ENCODE measurements at regions not wholly inside any gene's neighbourhood (a gene's known extent, or its start where the extent isn't known, plus 50 kb on each side); places are given as distances from the start of the nearest gene placed in this dataset.

DNA sequence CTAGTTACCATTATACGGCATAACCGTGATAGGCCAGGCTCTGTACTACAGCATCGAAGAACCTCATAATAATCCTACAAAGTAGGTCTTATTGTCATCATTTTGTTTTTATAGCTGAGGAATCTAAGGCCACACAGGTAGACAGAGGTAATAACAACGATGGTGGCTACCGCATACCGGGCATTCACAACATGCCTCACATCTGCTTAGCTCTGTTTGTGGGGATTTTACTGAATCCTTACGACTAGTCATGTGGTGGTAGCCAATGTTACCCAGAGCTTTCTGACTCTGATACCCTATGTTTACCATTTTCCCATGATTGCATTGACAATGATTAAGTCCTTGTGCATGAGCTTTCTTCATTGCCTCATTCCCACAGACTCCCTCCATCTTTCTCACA is 269.4 kb downstream of the TCF7L2 start:
- Mint-ChIP-seq H3K4me1 (peaks cover 4% of the 10 kb centered on the region), H3K27ac (no peak overlapping the region), H3K36me3 (ENCODE audit: low read depth) (no peaks in the 10 kb centered on the region), H3K4me3 (no peak overlapping the region), H3K27me3 (peaks cover 28% of the 10 kb centered on the region)
- no peaks in the 10 kb centered on the region for H3K9me3 ChIP-seq (ENCODE audit: control insufficient read depth, low read length, poor library complexity, severe bottlenecking)
- no peak for ATAC-seq
- DNase-seq: no peak

DNA sequence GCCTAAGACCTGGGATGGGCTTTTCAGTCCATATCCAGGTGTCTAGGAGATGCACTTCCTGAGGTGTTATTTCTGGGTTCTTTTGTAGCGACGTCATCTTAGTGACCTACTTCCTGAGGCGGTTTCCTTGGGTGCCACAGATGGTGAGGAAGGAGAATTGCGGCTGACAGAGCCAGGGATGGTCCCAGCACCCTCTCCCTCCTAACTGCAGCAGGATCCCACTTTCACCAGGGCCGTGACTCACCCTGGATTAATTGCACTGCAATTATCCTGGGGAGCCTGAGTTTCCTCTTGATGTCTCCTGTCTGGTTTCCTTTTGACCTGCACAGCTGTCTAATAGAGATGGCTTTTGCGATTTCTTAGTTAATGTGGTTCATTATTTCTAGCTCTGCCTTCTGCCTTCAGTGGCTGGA is 271.7 kb downstream of the TCF7L2 start:
- Mint-ChIP-seq H3K36me3 (ENCODE audit: low read depth) (no peaks in the 10 kb centered on the region), H3K4me3 (peak overlapping the region; percentile 25), H3K4me1 (peaks cover 7% of the 10 kb centered on the region), H3K27me3 (peaks cover 36% of the 10 kb centered on the region), H3K27ac (no peak overlapping the region)
- DNase-seq (no peak), ATAC-seq (peak; percentile 59)
- no peaks in the 10 kb centered on the region for H3K9me3 ChIP-seq (ENCODE audit: control insufficient read depth, low read length, poor library complexity, severe bottlenecking)

DNA sequence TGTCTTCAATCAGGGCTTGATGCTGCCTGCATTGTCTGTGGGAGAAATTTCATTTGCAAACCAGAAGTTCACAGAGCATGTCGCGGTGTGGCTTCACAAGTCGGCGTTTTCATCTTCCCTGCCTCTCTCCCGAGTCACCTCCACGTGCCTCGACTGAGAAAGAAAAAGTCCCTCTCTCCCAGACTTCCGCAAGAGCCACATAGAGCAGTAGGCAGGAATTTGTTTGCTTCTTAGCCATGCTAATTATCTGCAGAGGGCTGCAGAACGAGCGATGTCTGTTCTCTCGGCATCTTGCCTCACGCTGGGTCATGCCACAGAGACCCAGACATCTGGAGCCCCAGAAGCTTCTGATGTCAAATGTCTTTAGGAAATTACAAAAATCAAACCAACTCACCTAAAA is 272.2 kb downstream of the TCF7L2 start:
- no peak for ATAC-seq
- H3K9me3 ChIP-seq (ENCODE audit: control insufficient read depth, low read length, poor library complexity, severe bottlenecking): no peaks in the 10 kb centered on the region
- Mint-ChIP-seq H3K4me3 (peak overlapping the region; percentile 25), H3K4me1 (peaks cover 11% of the 10 kb centered on the region), H3K36me3 (ENCODE audit: low read depth) (no peaks in the 10 kb centered on the region), H3K27ac (no peak overlapping the region), H3K27me3 (peaks cover 36% of the 10 kb centered on the region)
- no peak for DNase-seq

DNA sequence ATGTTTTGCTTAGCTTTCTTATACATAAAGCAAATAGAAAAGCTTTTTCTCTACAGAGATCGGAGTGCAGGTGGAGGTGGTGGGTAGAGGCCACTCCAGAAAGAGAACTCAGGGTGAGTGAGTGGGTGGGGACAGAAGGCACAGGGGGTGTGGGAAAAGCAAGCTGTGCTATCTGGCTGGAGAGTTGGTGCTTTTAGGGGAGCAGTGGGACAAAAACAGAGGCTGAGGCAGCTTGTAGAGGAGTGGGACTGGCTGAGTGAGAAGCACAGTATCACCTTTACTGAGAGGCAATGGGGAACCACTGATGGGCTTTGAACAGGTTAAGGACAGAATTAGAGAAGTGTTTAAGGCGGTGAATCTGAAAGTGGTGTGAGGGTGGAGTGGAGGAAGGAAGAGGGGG is 275.3 kb downstream of the TCF7L2 start:
- Mint-ChIP-seq H3K4me3 (no peak overlapping the region), H3K36me3 (ENCODE audit: low read depth) (no peaks in the 10 kb centered on the region), H3K27me3 (peaks cover 44% of the 10 kb centered on the region), H3K4me1 (peaks cover 14% of the 10 kb centered on the region), H3K27ac (no peak overlapping the region)
- no peaks in the 10 kb centered on the region for H3K9me3 ChIP-seq (ENCODE audit: control insufficient read depth, low read length, poor library complexity, severe bottlenecking)
- DNase-seq (no peak), ATAC-seq (no peak)

DNA sequence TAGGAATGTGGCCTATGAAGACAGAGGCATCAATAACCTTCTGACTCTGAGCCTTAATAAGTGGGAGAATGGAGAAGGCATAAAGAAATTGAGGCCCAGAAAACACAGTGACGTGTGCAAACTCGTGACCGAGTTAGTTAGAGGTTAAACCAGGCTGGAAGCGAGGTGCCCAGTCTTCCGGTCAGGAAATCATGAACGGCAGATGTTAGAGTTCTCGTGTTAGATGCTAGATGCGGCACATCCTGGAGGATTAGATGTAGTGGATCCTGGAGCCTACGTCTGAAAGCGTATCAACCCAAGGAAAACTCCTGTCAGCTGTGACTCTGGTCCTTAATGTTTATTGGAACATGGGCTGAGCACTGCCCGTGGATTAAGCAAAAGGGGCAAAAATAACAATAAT is 275.9 kb downstream of the TCF7L2 start:
- Mint-ChIP-seq H3K27ac (no peak overlapping the region), H3K4me3 (no peak overlapping the region), H3K27me3 (peaks cover 44% of the 10 kb centered on the region), H3K4me1 (peaks cover 14% of the 10 kb centered on the region), H3K36me3 (ENCODE audit: low read depth) (no peaks in the 10 kb centered on the region)
- no peaks in the 10 kb centered on the region for H3K9me3 ChIP-seq (ENCODE audit: control insufficient read depth, low read length, poor library complexity, severe bottlenecking)
- ATAC-seq (no peak), DNase-seq (no peak)

DNA sequence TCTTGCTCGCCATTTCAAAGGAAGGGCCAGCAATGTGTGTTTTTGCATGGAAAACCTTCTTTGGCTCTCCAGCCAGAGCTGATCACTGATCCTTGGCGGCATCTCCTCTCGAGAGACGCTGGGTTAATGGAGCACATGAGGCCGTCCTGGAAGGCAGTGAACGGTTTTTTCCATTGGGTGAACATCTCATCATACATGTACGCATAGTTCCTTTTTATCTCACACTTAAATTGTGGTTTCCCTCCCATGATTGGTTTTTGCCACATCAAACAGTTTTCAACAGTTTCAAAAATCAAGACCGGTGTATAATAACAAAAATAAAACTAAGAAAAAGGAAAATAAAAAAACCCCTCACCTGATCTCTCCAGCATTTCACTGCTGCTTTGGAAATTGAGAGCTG is 276.4 kb downstream of the TCF7L2 start:
- DNase-seq (no peak), ATAC-seq (peak; percentile 74)
- no peaks in the 10 kb centered on the region for H3K9me3 ChIP-seq (ENCODE audit: control insufficient read depth, low read length, poor library complexity, severe bottlenecking)
- Mint-ChIP-seq H3K36me3 (ENCODE audit: low read depth) (no peaks in the 10 kb centered on the region), H3K27ac (peak overlapping the region; percentile 68), H3K4me1 (peaks cover 14% of the 10 kb centered on the region), H3K27me3 (peaks cover 44% of the 10 kb centered on the region), H3K4me3 (no peak overlapping the region)

DNA sequence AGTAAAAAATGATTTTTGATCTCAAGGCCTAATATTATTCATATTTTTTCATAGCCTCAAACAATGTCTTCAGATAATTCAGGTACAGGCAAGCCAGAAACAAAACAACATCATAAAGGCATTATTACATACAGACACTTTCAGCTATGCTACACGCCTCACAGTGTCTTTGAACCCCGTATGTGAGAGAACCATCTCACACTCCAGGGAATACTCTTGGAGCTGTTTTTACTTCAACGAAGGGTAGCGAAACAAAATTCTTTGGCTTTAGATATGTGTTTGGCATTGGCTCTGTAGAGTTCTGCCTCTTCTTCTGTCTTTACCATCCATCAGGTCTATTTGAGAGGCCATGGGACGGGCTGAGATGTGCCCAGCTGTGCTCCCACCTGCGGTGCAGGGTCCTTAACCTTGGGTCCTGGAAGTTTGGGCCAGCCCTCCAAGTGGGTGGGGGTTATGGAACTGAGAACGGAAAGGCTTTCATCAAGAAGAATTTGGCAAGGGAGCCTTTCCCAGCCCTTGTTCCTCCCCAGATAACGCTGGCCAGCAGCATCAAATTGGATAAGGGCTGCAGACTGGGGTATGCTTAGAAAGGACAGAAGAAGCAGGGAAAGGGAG is 276.9 kb downstream of the TCF7L2 start:
- Mint-ChIP-seq H3K27me3 (peaks cover 42% of the 10 kb centered on the region), H3K27ac (peak overlapping the region; percentile 68), H3K4me1 (peaks cover 14% of the 10 kb centered on the region), H3K36me3 (ENCODE audit: low read depth) (no peaks in the 10 kb centered on the region), H3K4me3 (no peak overlapping the region)
- H3K9me3 ChIP-seq (ENCODE audit: control insufficient read depth, low read length, poor library complexity, severe bottlenecking): no peaks in the 10 kb centered on the region
- ATAC-seq: no peak
- no peak for DNase-seq

DNA sequence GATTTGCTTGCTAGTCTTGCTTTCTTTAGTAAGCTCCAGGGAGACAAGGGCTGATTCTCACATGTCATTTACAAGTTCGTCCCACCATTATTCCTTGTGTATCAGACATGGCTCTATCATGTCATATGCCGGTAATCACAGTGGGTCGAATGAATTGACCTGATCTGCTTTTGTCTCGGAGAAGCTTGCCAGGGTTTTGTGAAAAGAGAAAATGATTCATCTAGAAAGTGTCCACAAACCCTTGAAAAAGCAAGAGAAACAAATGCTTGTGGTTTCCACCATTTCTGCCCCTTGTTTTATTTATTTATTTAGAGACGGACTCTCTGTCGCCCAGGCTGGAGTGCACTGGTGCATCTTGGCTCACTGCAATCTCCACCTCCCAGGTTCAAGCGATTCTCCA is 278.5 kb downstream of the TCF7L2 start:
- H3K9me3 ChIP-seq (ENCODE audit: control insufficient read depth, low read length, poor library complexity, severe bottlenecking): no peaks in the 10 kb centered on the region
- H3K4me1 Mint-ChIP-seq: peaks cover 14% of the 10 kb centered on the region
- H3K27me3 Mint-ChIP-seq: peaks cover 32% of the 10 kb centered on the region
- no peaks in the 10 kb centered on the region for H3K36me3 Mint-ChIP-seq (ENCODE audit: low read depth)
- no peak for DNase-seq
- no peak for ATAC-seq
- H3K27ac Mint-ChIP-seq: no peak overlapping the region
- no peak overlapping the region for H3K4me3 Mint-ChIP-seq

DNA sequence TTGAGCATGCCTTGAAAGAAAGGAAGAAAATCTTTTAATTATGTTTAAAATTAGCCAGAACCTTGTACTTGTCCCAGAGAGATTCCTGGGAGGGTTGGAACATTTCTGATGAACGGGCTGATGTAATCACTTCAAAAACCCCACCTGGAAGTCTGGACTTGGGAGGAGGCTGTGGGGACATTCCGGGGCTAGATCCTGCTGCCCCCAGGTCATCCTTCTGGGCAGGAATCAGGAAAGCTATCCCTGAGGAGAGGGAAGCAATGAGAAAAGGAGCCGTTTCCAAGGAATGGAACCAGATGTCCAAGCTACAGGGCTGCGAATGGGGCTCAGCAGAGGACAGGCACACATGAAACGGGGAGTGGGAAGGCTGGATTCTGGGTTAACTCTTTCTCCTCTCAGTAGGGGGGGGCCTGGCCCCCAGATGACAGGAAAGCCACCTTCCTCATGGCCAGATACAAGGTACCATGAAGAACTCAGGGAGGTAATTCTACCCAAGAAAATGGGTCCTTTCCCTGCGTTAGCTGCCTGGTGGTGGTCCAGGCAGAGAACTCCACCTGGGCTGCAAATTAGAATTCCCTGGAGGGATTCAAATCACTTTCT is 280.1 kb downstream of the TCF7L2 start:
- H3K36me3 Mint-ChIP-seq (ENCODE audit: low read depth): no peaks in the 10 kb centered on the region
- H3K27ac Mint-ChIP-seq: no peak overlapping the region
- H3K4me3 Mint-ChIP-seq: no peak overlapping the region
- peaks cover 14% of the 10 kb centered on the region for H3K4me1 Mint-ChIP-seq
- no peak for ATAC-seq
- no peak for DNase-seq
- H3K9me3 ChIP-seq (ENCODE audit: control insufficient read depth, low read length, poor library complexity, severe bottlenecking): no peaks in the 10 kb centered on the region
- H3K27me3 Mint-ChIP-seq: peaks cover 23% of the 10 kb centered on the region

DNA sequence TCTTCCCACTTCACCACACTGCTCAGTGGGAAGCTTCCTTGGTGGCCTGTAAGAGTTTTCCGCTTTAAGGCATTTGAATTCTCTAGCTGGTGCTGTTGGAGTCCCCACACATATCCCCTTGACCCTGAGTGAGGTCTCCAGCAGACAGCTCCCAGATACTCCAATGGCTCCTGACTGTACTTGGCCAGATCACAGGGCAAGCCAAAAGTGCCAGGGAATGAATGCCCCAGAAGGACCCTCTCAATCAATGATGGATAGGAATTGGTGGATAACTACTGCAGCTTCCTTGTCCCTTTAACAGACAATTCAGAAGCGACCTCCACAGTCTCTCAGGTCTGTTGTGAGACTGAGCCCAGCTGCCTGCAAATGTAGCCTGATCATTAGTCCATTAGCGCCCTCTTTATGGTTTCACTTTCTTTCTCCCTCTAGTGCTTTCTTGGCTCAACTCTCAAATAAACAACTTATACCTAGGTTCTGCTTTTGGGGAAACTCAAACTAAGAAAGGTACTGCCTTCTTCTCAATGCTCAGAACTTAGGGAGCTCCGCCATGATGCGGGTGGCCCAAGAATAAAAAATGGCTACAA is 283.0 kb downstream of the TCF7L2 start:
- Mint-ChIP-seq H3K36me3 (ENCODE audit: low read depth) (no peaks in the 10 kb centered on the region), H3K27me3 (peaks cover 15% of the 10 kb centered on the region), H3K4me1 (no peaks in the 10 kb centered on the region), H3K27ac (no peak overlapping the region), H3K4me3 (no peak overlapping the region)
- DNase-seq (no peak), ATAC-seq (no peak)
- no peaks in the 10 kb centered on the region for H3K9me3 ChIP-seq (ENCODE audit: control insufficient read depth, low read length, poor library complexity, severe bottlenecking)

DNA sequence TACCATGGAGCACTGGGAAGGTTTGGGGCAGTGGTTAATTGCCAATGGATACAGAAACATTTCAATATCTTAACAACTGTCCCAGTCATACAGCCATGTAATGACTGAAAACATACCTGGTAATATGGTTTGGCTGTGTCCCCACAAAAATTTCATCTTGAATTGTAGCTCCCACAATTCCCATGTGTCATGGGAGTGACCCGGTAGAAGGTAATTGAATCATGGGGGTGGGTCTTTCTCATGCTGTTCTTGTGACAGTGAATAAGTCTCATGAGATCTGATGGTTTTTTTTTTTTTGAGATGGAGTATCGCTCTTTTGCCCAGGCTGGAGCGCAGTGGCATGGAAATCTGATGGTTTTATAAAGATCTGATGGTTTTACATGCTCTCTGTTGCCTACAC is 284.4 kb downstream of the TCF7L2 start:
- ATAC-seq: no peak
- no peaks in the 10 kb centered on the region for H3K9me3 ChIP-seq (ENCODE audit: control insufficient read depth, low read length, poor library complexity, severe bottlenecking)

DNA sequence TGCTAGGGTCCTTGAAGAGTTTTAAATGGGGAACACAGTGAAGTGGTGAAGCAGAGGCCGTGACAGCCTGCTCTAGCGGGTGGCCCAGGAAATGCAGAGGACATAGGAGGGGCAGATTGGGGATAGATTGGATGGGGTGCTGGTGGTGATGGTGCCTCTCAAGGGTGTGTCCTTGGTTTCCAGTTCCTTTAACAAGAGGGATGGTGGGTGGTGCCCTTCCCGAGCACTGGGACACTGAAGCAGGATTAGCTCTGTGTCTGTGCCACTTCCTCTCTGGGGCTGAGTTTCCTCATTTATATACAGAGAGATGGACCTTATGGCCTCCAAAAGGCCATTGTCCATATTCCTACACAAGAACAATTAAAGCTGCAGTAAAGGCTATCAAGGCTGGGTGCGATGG is 285.5 kb downstream of the TCF7L2 start:
- no peak for ATAC-seq
- H3K27me3 Mint-ChIP-seq: peaks cover 20% of the 10 kb centered on the region
- no peak for DNase-seq

More for the DNA sequence above, 284.4 kb downstream of the TCF7L2 start:
- Mint-ChIP-seq H3K27ac (no peak overlapping the region), H3K27me3 (peaks cover 12% of the 10 kb centered on the region), H3K36me3 (ENCODE audit: low read depth) (no peaks in the 10 kb centered on the region), H3K4me3 (no peak overlapping the region), H3K4me1 (no peaks in the 10 kb centered on the region)
- DNase-seq: no peak

DNA sequence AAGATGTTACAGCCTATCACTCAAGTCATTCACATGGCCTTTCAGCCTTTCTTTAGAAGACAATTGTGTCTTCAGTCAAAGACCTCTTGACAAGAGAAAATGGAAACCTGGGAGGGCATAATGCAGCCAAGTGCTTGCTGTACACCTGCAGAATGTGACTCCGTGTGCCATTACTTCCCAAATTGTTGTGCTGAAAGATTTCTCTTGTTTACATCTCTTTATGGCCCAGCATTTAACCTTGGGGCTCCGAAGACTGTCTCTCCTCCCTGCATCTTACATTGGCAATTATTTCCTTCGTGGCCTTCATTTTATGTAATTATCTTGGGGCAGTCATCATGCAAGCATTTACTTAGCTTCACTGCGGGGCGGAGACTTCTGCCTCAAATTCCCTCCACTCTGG is 287.0 kb downstream of the TCF7L2 start:
- H3K27ac Mint-ChIP-seq: no peak overlapping the region
- no peak for DNase-seq
- H3K27me3 Mint-ChIP-seq: peaks cover 20% of the 10 kb centered on the region
- no peak overlapping the region for H3K4me3 Mint-ChIP-seq
- no peak for ATAC-seq
- no peaks in the 10 kb centered on the region for H3K9me3 ChIP-seq (ENCODE audit: control insufficient read depth, low read length, poor library complexity, severe bottlenecking)
- H3K36me3 Mint-ChIP-seq (ENCODE audit: low read depth): no peaks in the 10 kb centered on the region
- H3K4me1 Mint-ChIP-seq: no peaks in the 10 kb centered on the region

More for the DNA sequence above, 285.5 kb downstream of the TCF7L2 start:
- Mint-ChIP-seq H3K27ac (no peak overlapping the region), H3K4me3 (no peak overlapping the region), H3K36me3 (ENCODE audit: low read depth) (no peaks in the 10 kb centered on the region), H3K4me1 (no peaks in the 10 kb centered on the region)
- H3K9me3 ChIP-seq (ENCODE audit: control insufficient read depth, low read length, poor library complexity, severe bottlenecking): no peaks in the 10 kb centered on the region
